ENCODE measurements at regions not wholly inside any gene's neighbourhood (a gene's known extent, or its start where the extent isn't known, plus 50 kb on each side); places are given as distances from the start of the nearest gene placed in this dataset.
"Not testable (repeated sequence)": the region's sequence is repeated elsewhere in the genome, so short reads cannot be mapped to it uniquely, and the experiment has no call there.

DNA sequence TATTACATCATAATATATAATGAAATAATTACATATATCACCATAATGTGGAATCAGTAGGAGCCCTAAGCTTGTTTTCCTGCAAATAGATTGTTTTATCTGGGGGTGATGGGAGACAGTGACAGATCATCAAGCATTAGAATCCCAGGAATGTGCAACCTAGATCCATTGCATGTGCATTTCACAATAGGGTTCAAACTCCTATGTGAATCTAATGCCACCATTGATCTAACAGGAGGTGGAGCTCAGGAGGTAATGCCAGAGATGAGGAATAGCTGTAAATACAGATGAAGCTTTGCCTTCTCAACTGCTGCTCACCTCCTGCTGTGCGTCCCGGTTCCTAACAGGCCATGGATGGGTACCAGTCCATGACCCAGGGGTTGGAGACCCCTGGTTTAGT is 63.8 kb upstream of the CHORDC1 start:
- no peak overlapping the region for H3K27ac ChIP-seq
- H3K27me3 ChIP-seq: no peaks in the 10 kb centered on the region
- H3K9me3 ChIP-seq: no peaks in the 10 kb centered on the region
- no peak for DNase-seq (ENCODE audit: low spot score in 2 of 2)
- no peak overlapping the region for H3K4me3 ChIP-seq
- TF ChIP-seq, protein P1, sequence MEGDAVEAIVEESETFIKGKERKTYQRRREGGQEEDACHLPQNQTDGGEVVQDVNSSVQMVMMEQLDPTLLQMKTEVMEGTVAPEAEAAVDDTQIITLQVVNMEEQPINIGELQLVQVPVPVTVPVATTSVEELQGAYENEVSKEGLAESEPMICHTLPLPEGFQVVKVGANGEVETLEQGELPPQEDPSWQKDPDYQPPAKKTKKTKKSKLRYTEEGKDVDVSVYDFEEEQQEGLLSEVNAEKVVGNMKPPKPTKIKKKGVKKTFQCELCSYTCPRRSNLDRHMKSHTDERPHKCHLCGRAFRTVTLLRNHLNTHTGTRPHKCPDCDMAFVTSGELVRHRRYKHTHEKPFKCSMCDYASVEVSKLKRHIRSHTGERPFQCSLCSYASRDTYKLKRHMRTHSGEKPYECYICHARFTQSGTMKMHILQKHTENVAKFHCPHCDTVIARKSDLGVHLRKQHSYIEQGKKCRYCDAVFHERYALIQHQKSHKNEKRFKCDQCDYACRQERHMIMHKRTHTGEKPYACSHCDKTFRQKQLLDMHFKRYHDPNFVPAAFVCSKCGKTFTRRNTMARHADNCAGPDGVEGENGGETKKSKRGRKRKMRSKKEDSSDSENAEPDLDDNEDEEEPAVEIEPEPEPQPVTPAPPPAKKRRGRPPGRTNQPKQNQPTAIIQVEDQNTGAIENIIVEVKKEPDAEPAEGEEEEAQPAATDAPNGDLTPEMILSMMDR (IDR thresholded peaks at IDR 0.05): no peak
- H3K36me3 ChIP-seq: no peaks in the 10 kb centered on the region
- intact Hi-C loops (cut with DNase I): no loop called here
- no peaks in the 10 kb centered on the region for H3K4me1 ChIP-seq

DNA sequence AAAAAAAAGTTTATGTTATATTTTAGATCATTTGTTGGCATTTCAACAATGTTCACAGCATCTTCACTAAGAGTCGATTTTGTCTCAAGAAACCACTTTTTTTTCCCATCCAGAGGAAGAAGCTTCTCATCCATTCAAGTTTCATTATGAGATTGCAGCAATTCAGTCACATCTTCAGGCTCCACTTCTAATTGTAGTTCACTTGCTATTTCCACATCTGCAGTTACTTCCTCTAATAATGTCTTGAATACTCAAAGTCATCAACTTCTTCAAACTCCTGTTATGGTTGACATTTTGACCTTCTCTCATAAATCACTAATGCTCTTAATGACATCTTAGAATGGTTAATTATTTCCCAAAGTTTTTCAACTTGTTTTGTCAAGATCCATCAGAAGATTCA is 61.3 kb upstream of the CHORDC1 start:
- no peaks in the 10 kb centered on the region for H3K36me3 ChIP-seq
- TF ChIP-seq, protein P1 (IDR thresholded peaks at IDR 0.05): no peak
- no peaks in the 10 kb centered on the region for H3K9me3 ChIP-seq
- no peak overlapping the region for H3K27ac ChIP-seq
- no peaks in the 10 kb centered on the region for H3K4me1 ChIP-seq
- DNase-seq (ENCODE audit: low spot score in 2 of 2): no peak
- intact Hi-C loops (cut with DNase I): no loop called here
- no peaks in the 10 kb centered on the region for H3K27me3 ChIP-seq
- H3K4me3 ChIP-seq: no peak overlapping the region

DNA sequence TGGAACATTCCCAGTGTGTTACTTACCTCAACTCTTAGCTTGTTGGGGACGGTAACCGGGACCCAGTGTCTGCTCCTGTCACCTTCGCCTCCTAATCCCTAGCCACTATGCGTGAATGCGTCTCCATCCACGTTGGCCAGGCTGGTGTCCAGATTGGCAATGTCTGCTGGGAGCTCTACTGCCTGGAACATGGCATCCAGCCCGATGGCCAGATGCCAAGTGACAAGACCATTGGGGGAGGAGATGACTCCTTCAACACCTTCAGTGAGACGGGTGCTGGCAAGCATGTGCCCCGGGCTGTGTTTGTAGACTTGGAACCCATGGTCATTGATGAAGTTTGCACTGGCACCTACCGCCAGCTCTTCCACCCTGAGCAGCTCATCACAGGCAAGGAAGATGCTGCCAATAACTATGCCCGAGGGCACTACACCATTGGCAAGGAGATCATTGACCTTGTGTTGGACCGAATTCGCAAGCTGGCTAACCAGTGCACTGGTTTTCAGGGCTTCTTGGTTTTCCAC is 59.8 kb upstream of the CHORDC1 start:
- H3K4me3 ChIP-seq; H3K27ac ChIP-seq; H3K27me3 ChIP-seq; H3K36me3 ChIP-seq; intact Hi-C loops (cut with DNase I); H3K9me3 ChIP-seq; H3K4me1 ChIP-seq; DNase-seq (ENCODE audit: low spot score in 2 of 2): not testable (repeated sequence)

DNA sequence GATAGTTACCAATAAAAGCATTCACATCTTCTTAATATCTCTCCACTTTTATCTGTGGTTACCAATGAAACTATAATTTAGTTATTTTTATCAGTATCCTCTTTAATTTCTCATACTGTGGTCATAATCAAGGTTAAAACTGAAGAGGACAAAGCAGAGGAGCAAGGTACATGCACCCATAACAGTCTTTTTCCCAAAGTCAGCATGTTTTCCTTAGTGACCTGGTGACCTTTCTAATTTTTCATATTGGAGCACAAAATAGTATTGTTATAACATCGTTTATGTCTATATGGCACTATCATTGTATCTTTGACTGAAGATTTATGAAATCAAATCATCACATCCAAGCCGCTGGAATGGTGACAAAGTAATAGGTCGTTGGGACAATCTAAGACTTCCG is 51.5 kb upstream of the CHORDC1 start:
- no peaks in the 10 kb centered on the region for H3K27me3 ChIP-seq
- no peak overlapping the region for H3K4me3 ChIP-seq
- TF ChIP-seq, protein P1 (IDR thresholded peaks at IDR 0.05): no peak
- H3K4me1 ChIP-seq: no peaks in the 10 kb centered on the region
- H3K9me3 ChIP-seq: no peaks in the 10 kb centered on the region
- DNase-seq (ENCODE audit: low spot score in 2 of 2): no peak
- intact Hi-C loops (cut with DNase I): no loop called here
- H3K27ac ChIP-seq: no peak overlapping the region
- no peaks in the 10 kb centered on the region for H3K36me3 ChIP-seq

Data from ascending aorta (tissue), 2 donors.